ENCODE measurements at regions not wholly inside any gene's neighbourhood (a gene's known extent, or its start where the extent isn't known, plus 50 kb on each side); places are given as distances from the start of the nearest gene placed in this dataset.

- Histone ChIP-seq H2AFZ (no peak overlapping the region), H3K4me1 (replicated peaks; ENCODE audit: insufficient read depth) (no peaks in the 10 kb centered on the region), H3K9me2 (ENCODE audit: insufficient read depth) (no peaks in the 10 kb centered on the region), H3K9me3 (ENCODE audit: insufficient read depth, low read depth) (no peaks in the 10 kb centered on the region), H3K79me2 (ENCODE audit: low read depth) (no peaks in the 10 kb centered on the region), H3K27ac (no peak overlapping the region), H3K4me2 (no peak overlapping the region), H3F3A (ENCODE audit: insufficient read depth, low read depth) (no peaks in the 10 kb centered on the region), H3K4me3 (no peak overlapping the region), H3K27me3 (ENCODE audit: insufficient read depth, low read depth) (no peaks in the 10 kb centered on the region), H4K20me1 (ENCODE audit: insufficient read depth) (no peaks in the 10 kb centered on the region), H3K36me3 (ENCODE audit: low read depth) (no peaks in the 10 kb centered on the region)
- intact Hi-C loops (cut with micrococcal nuclease; ENCODE audit: unreplicated experiment) = loop anchor here (10.0 kb wide), 1 partner anchor 166 kb away; the partner anchor contains the start of gene CXCL13
- DNase-seq = no peak
- no peak for TF ChIP-seq CTCF (conservative IDR thresholded peaks at IDR 0.05)
- no peak for TF ChIP-seq EZH2 (IDR thresholded peaks at IDR 0.05; ENCODE audit: low read depth)
- ChIA-PET CTCF (no interaction called here), POLR2A (ENCODE audit: unreplicated experiment) (no interaction called here)
- no TSS peak for BruUV-seq (replicated peaks)
Observed at GRCh38 chr4:77438549-77438948, 167.1 kb upstream of the CXCL13 start.

GRCh38 chr4:77443941-77444340 is 161.7 kb upstream of the CXCL13 start:
- no peaks in the 10 kb centered on the region for H3K27me3 ChIP-seq (ENCODE audit: insufficient read depth, low read depth)
- ChIA-PET POLR2A (ENCODE audit: unreplicated experiment) (no interaction called here), CTCF (no interaction called here)
- no peak overlapping the region for H2AFZ ChIP-seq
- intact Hi-C loops (cut with micrococcal nuclease; ENCODE audit: unreplicated experiment) = no loop called here
- no peak overlapping the region for H3K4me3 ChIP-seq
- H3K4me2 ChIP-seq = no peak overlapping the region
- TF ChIP-seq EZH2 (IDR thresholded peaks at IDR 0.05; ENCODE audit: low read depth) (no peak), CTCF (conservative IDR thresholded peaks at IDR 0.05) (no peak)
- no peaks in the 10 kb centered on the region for H3K36me3 ChIP-seq (ENCODE audit: low read depth)
- no peaks in the 10 kb centered on the region for H4K20me1 ChIP-seq (ENCODE audit: insufficient read depth)
- no peak overlapping the region for H3K27ac ChIP-seq
- no peaks in the 10 kb centered on the region for H3K9me2 ChIP-seq (ENCODE audit: insufficient read depth)
- BruUV-seq (replicated peaks) = no TSS peak
- no peaks in the 10 kb centered on the region for H3K9me3 ChIP-seq (ENCODE audit: insufficient read depth, low read depth)
- no peaks in the 10 kb centered on the region for H3F3A ChIP-seq (ENCODE audit: insufficient read depth, low read depth)
- no peaks in the 10 kb centered on the region for H3K79me2 ChIP-seq (ENCODE audit: low read depth)
- no peaks in the 10 kb centered on the region for H3K4me1 ChIP-seq (replicated peaks; ENCODE audit: insufficient read depth)
- no peak for DNase-seq

- no peak overlapping the region for H2AFZ ChIP-seq
- ChIA-PET POLR2A (ENCODE audit: unreplicated experiment) (no interaction called here), CTCF (no interaction called here)
- H3K27ac ChIP-seq = no peak overlapping the region
- H3K9me2 ChIP-seq (ENCODE audit: insufficient read depth) = no peaks in the 10 kb centered on the region
- H3F3A ChIP-seq (ENCODE audit: insufficient read depth, low read depth) = no peaks in the 10 kb centered on the region
- H3K4me1 ChIP-seq (replicated peaks; ENCODE audit: insufficient read depth) = no peaks in the 10 kb centered on the region
- no TSS peak for BruUV-seq (replicated peaks)
- H3K9me3 ChIP-seq (ENCODE audit: insufficient read depth, low read depth) = no peaks in the 10 kb centered on the region
- TF ChIP-seq CTCF (conservative IDR thresholded peaks at IDR 0.05) (no peak), EZH2 (IDR thresholded peaks at IDR 0.05; ENCODE audit: low read depth) (no peak)
- H3K4me3 ChIP-seq = no peak overlapping the region
- DNase-seq = no peak
- no peaks in the 10 kb centered on the region for H3K27me3 ChIP-seq (ENCODE audit: insufficient read depth, low read depth)
- H3K79me2 ChIP-seq (ENCODE audit: low read depth) = no peaks in the 10 kb centered on the region
- H3K4me2 ChIP-seq = no peak overlapping the region
- intact Hi-C loops (cut with micrococcal nuclease; ENCODE audit: unreplicated experiment) = no loop called here
- no peaks in the 10 kb centered on the region for H3K36me3 ChIP-seq (ENCODE audit: low read depth)
- H4K20me1 ChIP-seq (ENCODE audit: insufficient read depth) = no peaks in the 10 kb centered on the region
Observed at GRCh38 chr4:77445823-77446222, 159.8 kb upstream of the CXCL13 start.

Measured in PC-9 (cell line).